ENCODE measurements at regions not wholly inside any gene's neighbourhood (a gene's known extent, or its start where the extent isn't known, plus 50 kb on each side); places are given as distances from the start of the nearest gene placed in this dataset.

GRCh38 chr1:57686306-57686705 is 262.4 kb upstream of the DAB1 start:
- H3K36me3 ChIP-seq (ENCODE audit: control insufficient read depth, insufficient read depth, low read length), result no peaks in the 10 kb centered on the region
- no peak overlapping the region for H3K4me3 ChIP-seq (ENCODE audit: low read length)
- DNase-seq, result no peak
- no peak overlapping the region for H3K27ac ChIP-seq (ENCODE audit: low read length)
- peaks cover 11% of the 10 kb centered on the region for H3K4me1 ChIP-seq (ENCODE audit: control insufficient read depth, insufficient read depth, low read length)
- H3K9me3 ChIP-seq (replicated peaks; ENCODE audit: control insufficient read depth, low read depth, low read length), result no peaks in the 10 kb centered on the region
- WGBS (ENCODE audit: insufficient coverage), result no CpG with 5 or more reads among the region's 3 CpGs
- no peaks in the 10 kb centered on the region for H3K27me3 ChIP-seq (ENCODE audit: control insufficient read depth, insufficient read depth, low read length)

DNA sequence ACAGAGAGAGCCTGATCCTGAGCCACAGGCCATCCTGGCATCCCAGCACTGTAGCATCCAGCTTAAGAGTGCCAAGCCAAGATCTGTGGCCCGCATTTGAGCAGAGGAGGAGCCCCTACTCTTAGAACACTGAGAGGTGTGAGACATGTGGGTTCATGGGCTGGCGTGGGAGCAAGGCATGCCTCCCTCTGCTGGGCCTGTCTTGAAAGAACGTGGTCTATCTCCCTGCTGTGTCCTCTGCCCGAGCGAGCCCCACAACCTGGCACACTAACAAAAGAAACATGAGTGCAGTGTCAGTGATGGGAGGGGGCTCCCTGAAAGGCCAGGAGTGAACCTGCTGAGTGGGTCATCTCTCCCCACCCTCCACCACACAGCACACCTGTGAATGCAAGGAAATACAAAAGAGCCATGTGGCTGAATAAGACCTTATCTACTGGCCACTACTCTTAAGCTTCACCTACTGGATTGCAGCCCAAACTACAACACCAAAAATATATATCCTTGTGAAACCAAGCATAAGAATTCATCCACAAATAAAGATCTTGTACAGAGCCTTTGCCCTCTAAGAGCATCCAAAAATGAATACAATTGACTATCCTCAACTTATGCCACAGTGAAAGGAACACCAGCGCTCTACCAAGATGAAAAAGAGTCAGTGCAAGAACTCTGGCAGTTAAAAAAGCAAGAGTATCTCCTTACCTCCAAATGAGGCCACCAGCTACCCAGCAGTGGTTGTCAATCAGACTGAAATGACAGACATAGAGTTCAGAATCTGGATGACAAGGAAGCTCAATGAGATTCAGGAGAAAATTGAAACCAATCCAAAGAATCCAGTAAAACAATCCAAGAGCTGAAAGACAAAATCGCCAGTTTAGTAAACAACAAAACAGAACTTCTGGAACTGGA is 259.4 kb upstream of the DAB1 start:
- WGBS (ENCODE audit: insufficient coverage), result 83% methylated on average over 2 of the region's 7 CpGs
- Histone ChIP-seq H3K27me3 (ENCODE audit: control insufficient read depth, insufficient read depth, low read length) (no peaks in the 10 kb centered on the region), H3K27ac (ENCODE audit: low read length) (peak overlapping the region; percentile 47), H3K36me3 (ENCODE audit: control insufficient read depth, insufficient read depth, low read length) (no peaks in the 10 kb centered on the region), H3K9me3 (replicated peaks; ENCODE audit: control insufficient read depth, low read depth, low read length) (no peaks in the 10 kb centered on the region), H3K4me3 (ENCODE audit: low read length) (no peak overlapping the region), H3K4me1 (ENCODE audit: control insufficient read depth, insufficient read depth, low read length) (peaks cover 11% of the 10 kb centered on the region)
- DNase-seq, result peak; percentile 64

GRCh38 chr1:57678138-57678537 is 254.3 kb upstream of the DAB1 start:
- H3K36me3 ChIP-seq (ENCODE audit: control insufficient read depth, insufficient read depth, low read length), result no peaks in the 10 kb centered on the region
- H3K27ac ChIP-seq (ENCODE audit: low read length), result no peak overlapping the region
- no peak overlapping the region for H3K4me3 ChIP-seq (ENCODE audit: low read length)
- peaks cover 11% of the 10 kb centered on the region for H3K4me1 ChIP-seq (ENCODE audit: control insufficient read depth, insufficient read depth, low read length)
- no peaks in the 10 kb centered on the region for H3K9me3 ChIP-seq (replicated peaks; ENCODE audit: control insufficient read depth, low read depth, low read length)
- H3K27me3 ChIP-seq (ENCODE audit: control insufficient read depth, insufficient read depth, low read length), result no peaks in the 10 kb centered on the region
- no CpG with 5 or more reads among the region's 1 CpG for WGBS (ENCODE audit: insufficient coverage)
- DNase-seq, result no peak

DNA sequence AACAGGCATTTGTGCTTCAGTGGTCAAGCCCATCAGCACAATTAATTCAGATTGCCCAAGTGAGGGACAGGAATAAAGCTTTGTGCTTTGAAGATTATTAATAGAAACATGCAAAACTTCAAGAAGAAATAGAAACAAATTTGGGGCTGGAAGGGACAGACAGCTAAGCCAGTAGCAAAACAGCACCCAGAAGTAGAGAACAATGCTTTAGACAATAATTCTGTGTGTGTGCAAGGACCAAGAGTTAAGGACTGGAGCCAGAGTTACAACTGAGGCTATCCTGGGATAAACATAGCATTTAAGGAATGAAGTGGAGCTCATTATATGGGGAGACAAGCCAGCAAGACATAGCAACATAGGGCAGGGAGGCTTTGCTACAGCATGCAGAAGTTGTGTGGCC is 251.9 kb upstream of the DAB1 start:
- H3K27me3 ChIP-seq (ENCODE audit: control insufficient read depth, insufficient read depth, low read length), result no peaks in the 10 kb centered on the region
- H3K27ac ChIP-seq (ENCODE audit: low read length), result no peak overlapping the region
- no peaks in the 10 kb centered on the region for H3K4me1 ChIP-seq (ENCODE audit: control insufficient read depth, insufficient read depth, low read length)
- H3K4me3 ChIP-seq (ENCODE audit: low read length), result no peak overlapping the region
- no peak for DNase-seq
- no peaks in the 10 kb centered on the region for H3K9me3 ChIP-seq (replicated peaks; ENCODE audit: control insufficient read depth, low read depth, low read length)
- H3K36me3 ChIP-seq (ENCODE audit: control insufficient read depth, insufficient read depth, low read length), result no peaks in the 10 kb centered on the region

DNA sequence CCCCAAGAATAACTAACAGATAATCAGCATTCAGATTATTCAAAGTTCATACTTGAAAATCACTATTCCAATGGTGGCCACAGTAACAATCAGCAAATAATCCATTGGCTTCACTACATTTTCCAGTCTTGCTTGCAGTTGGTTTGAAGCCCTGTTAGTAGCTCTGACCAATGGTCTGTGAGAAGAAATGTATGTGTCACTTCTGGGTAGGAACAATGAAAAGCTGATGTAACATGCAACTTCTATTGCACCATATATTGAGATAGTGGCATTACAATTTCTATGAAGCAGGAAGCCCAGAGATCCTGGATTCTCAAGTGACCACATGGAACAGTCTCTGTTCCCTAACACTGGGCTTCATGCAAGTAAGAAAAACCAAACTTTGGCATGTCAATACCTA is 250.9 kb upstream of the DAB1 start:
- no peak overlapping the region for H3K27ac ChIP-seq (ENCODE audit: low read length)
- no peak overlapping the region for H3K4me3 ChIP-seq (ENCODE audit: low read length)
- H3K27me3 ChIP-seq (ENCODE audit: control insufficient read depth, insufficient read depth, low read length), result no peaks in the 10 kb centered on the region
- DNase-seq, result no peak
- no peaks in the 10 kb centered on the region for H3K9me3 ChIP-seq (replicated peaks; ENCODE audit: control insufficient read depth, low read depth, low read length)
- H3K36me3 ChIP-seq (ENCODE audit: control insufficient read depth, insufficient read depth, low read length), result no peaks in the 10 kb centered on the region
- H3K4me1 ChIP-seq (ENCODE audit: control insufficient read depth, insufficient read depth, low read length), result no peaks in the 10 kb centered on the region

GRCh38 chr1:57672346-57673140 is 248.7 kb upstream of the DAB1 start:
- Histone ChIP-seq H3K27me3 (ENCODE audit: control insufficient read depth, insufficient read depth, low read length) (no peaks in the 10 kb centered on the region), H3K4me3 (ENCODE audit: low read length) (no peak overlapping the region), H3K4me1 (ENCODE audit: control insufficient read depth, insufficient read depth, low read length) (no peaks in the 10 kb centered on the region), H3K27ac (ENCODE audit: low read length) (no peak overlapping the region), H3K9me3 (replicated peaks; ENCODE audit: control insufficient read depth, low read depth, low read length) (no peaks in the 10 kb centered on the region), H3K36me3 (ENCODE audit: control insufficient read depth, insufficient read depth, low read length) (no peaks in the 10 kb centered on the region)
- no CpG with 5 or more reads among the region's 1 CpG for WGBS (ENCODE audit: insufficient coverage)
- no peak for DNase-seq

DNA sequence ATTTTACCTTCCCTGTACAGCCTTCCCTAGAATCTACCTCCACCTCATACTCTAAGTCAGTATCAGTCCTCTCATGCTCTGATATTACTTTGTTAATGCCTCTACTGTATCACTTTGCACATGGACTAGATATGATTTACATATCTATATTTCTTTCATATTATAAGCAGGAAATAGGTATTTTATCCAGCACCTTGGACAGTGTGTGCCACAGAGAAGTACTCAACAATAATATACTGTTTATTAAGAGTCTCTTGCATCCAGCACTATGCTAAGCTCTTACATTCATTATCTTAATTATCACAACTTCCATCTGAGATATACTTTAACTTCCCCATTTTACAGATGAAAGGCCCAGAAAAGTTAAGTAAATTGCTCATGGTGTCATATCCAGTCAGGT is 247.9 kb upstream of the DAB1 start:
- Histone ChIP-seq H3K27ac (ENCODE audit: low read length) (no peak overlapping the region), H3K4me1 (ENCODE audit: control insufficient read depth, insufficient read depth, low read length) (no peaks in the 10 kb centered on the region), H3K4me3 (ENCODE audit: low read length) (no peak overlapping the region), H3K36me3 (ENCODE audit: control insufficient read depth, insufficient read depth, low read length) (no peaks in the 10 kb centered on the region), H3K9me3 (replicated peaks; ENCODE audit: control insufficient read depth, low read depth, low read length) (no peaks in the 10 kb centered on the region), H3K27me3 (ENCODE audit: control insufficient read depth, insufficient read depth, low read length) (no peaks in the 10 kb centered on the region)
- DNase-seq, result no peak

DNA sequence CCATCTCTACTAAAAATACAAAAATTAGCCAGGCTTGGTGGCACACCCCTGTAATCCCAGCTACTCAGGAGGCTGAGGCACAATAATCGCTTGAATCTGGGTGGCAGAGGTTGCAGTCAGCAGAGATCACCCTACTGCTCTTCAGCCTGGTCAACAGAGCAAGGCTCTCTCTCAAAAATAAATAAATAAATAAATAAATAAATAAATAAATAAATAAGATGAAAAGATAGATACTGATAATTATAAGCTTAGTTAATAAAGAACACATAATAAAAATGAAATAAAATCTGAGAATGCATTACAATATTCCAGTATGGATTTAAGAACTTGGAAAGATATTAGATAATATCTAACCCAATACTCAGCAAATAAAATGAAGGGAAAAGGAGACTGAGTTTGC is 235.9 kb upstream of the DAB1 start:
- WGBS (ENCODE audit: insufficient coverage), result no CpG with 5 or more reads among the region's 1 CpG
- Histone ChIP-seq H3K27me3 (ENCODE audit: control insufficient read depth, insufficient read depth, low read length) (no peaks in the 10 kb centered on the region), H3K27ac (ENCODE audit: low read length) (no peak overlapping the region), H3K4me1 (ENCODE audit: control insufficient read depth, insufficient read depth, low read length) (no peaks in the 10 kb centered on the region), H3K9me3 (replicated peaks; ENCODE audit: control insufficient read depth, low read depth, low read length) (no peaks in the 10 kb centered on the region), H3K36me3 (ENCODE audit: control insufficient read depth, insufficient read depth, low read length) (no peaks in the 10 kb centered on the region), H3K4me3 (ENCODE audit: low read length) (no peak overlapping the region)
- no peak for DNase-seq

DNA sequence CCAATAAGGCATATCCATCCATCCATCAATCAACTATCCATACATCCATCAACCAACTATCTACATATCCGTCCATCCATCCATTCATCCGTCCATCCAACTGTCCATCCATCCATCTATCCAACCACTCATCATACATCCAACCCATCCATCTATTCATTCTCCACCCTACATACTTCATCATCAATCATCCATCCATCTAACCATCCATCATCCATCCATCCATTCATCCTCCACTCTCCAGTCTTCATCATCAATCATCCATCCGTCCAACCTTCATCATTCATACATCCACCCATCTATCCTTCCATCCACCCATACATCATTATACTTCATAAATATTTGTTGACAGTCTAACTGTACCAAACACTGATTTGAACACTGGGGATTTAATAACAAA is 231.3 kb upstream of the DAB1 start:
- Histone ChIP-seq H3K9me3 (replicated peaks; ENCODE audit: control insufficient read depth, low read depth, low read length) (no peaks in the 10 kb centered on the region), H3K4me1 (ENCODE audit: control insufficient read depth, insufficient read depth, low read length) (no peaks in the 10 kb centered on the region), H3K27ac (ENCODE audit: low read length) (no peak overlapping the region), H3K36me3 (ENCODE audit: control insufficient read depth, insufficient read depth, low read length) (no peaks in the 10 kb centered on the region), H3K4me3 (ENCODE audit: low read length) (no peak overlapping the region), H3K27me3 (ENCODE audit: control insufficient read depth, insufficient read depth, low read length) (no peaks in the 10 kb centered on the region)
- 73% methylated on average over 3 of the region's 3 CpGs for WGBS (ENCODE audit: insufficient coverage)
- DNase-seq, result no peak

GRCh38 chr1:57644667-57645066 is 220.8 kb upstream of the DAB1 start:
- H3K36me3 ChIP-seq (ENCODE audit: control insufficient read depth, insufficient read depth, low read length), result no peaks in the 10 kb centered on the region
- 52% methylated on average over 2 of the region's 2 CpGs for WGBS (ENCODE audit: insufficient coverage)
- no peaks in the 10 kb centered on the region for H3K9me3 ChIP-seq (replicated peaks; ENCODE audit: control insufficient read depth, low read depth, low read length)
- H3K4me1 ChIP-seq (ENCODE audit: control insufficient read depth, insufficient read depth, low read length), result no peaks in the 10 kb centered on the region
- H3K4me3 ChIP-seq (ENCODE audit: low read length), result no peak overlapping the region
- no peaks in the 10 kb centered on the region for H3K27me3 ChIP-seq (ENCODE audit: control insufficient read depth, insufficient read depth, low read length)
- no peak overlapping the region for H3K27ac ChIP-seq (ENCODE audit: low read length)
- DNase-seq, result no peak
